HAP-1 (cell line): ENCODE measurements at regions not wholly inside any gene's neighbourhood (a gene's known extent, or its start where the extent isn't known, plus 50 kb on each side); places are given as distances from the start of the nearest gene placed in this dataset.

ENCODE experiments used
- DNase-seq, 2 experiments: peaks; one replicate each; pipeline ENCODE4 v3.0.0-alpha.2; 2016 to 2020; ENCODE audit warnings: low spot score in 2 of 2
- H3K27me3 ChIP-seq: fragments of 250-450 bp; sonication (Bioruptor Pico); 2 replicates; pipeline ENCODE4 v1.5.1; 2020; ENCODE audit warnings: low read depth, mild to moderate bottlenecking, moderate library complexity
- H3K36me3 ChIP-seq: fragments of 250-450 bp; sonication (Bioruptor Pico); replicated peaks from 2 replicates; pipeline ENCODE4 v1.5.1; 2020; ENCODE audit warnings: mild to moderate bottlenecking
- H3K4me1 ChIP-seq: fragments of 250-450 bp; sonication (Bioruptor Pico); 2 replicates; pipeline ENCODE4 v1.5.1; 2020; ENCODE audit warnings: mild to moderate bottlenecking
- H3K4me3 ChIP-seq: fragments of 250-450 bp; sonication (Bioruptor Pico); 2 replicates; pipeline ENCODE4 v1.5.1; 2020; ENCODE audit warnings: mild to moderate bottlenecking, moderate library complexity
- H3K9me3 ChIP-seq: fragments of 250-450 bp; sonication (Bioruptor Pico); 2 replicates; pipeline ENCODE4 v1.5.1; 2020; ENCODE audit warnings: mild to moderate bottlenecking, moderate library complexity
- in situ Hi-C: fragments of 300-500 bp; cut with MboI; formaldehyde crosslinking; loops from 3 replicates; pipeline ENCODE4 v1.14.3; 2020; ENCODE audit warnings: low sequenced_read_pairs, inconsistent platforms, mixed read lengths

GRCh38 chr10:116006508-116006907, 266.5 kb downstream of the GFRA1 start:
- Histone ChIP-seq H3K9me3 (no peaks in the 10 kb centered on the region), H3K36me3 (no peaks in the 10 kb centered on the region), H3K27me3 (no peaks in the 10 kb centered on the region), H3K4me1 (no peaks in the 10 kb centered on the region), H3K4me3 (no peak overlapping the region)
- DNase-seq, result no peak
- in situ Hi-C loops, result no loop called here

GRCh38 chr10:116005301-116005700, 267.7 kb downstream of the GFRA1 start:
- Histone ChIP-seq H3K9me3 (no peaks in the 10 kb centered on the region), H3K4me1 (no peaks in the 10 kb centered on the region), H3K4me3 (no peak overlapping the region), H3K27me3 (no peaks in the 10 kb centered on the region), H3K36me3 (no peaks in the 10 kb centered on the region)
- no peak for DNase-seq
- in situ Hi-C loops, result no loop called here

- in situ Hi-C loops, result no loop called here
- H3K36me3 ChIP-seq, result no peaks in the 10 kb centered on the region
- H3K4me1 ChIP-seq, result no peaks in the 10 kb centered on the region
- no peak overlapping the region for H3K4me3 ChIP-seq
- no peaks in the 10 kb centered on the region for H3K27me3 ChIP-seq
- no peak for DNase-seq
- H3K9me3 ChIP-seq, result no peaks in the 10 kb centered on the region
Measured at GRCh38 chr10:116002735-116003134, 270.3 kb downstream of the GFRA1 start.

GRCh38 chr10:116001976-116002375, 271.0 kb downstream of the GFRA1 start:
- Histone ChIP-seq H3K36me3 (no peaks in the 10 kb centered on the region), H3K27me3 (no peaks in the 10 kb centered on the region), H3K9me3 (no peaks in the 10 kb centered on the region), H3K4me1 (no peaks in the 10 kb centered on the region), H3K4me3 (no peak overlapping the region)
- no peak for DNase-seq
- in situ Hi-C loops, result no loop called here

- in situ Hi-C loops, result no loop called here
- H3K36me3 ChIP-seq, result no peaks in the 10 kb centered on the region
- DNase-seq, result peak in 1 of 2 experiments; percentile 9
- H3K4me3 ChIP-seq, result no peak overlapping the region
- no peaks in the 10 kb centered on the region for H3K9me3 ChIP-seq
- H3K4me1 ChIP-seq, result no peaks in the 10 kb centered on the region
- H3K27me3 ChIP-seq, result no peaks in the 10 kb centered on the region
Measured at GRCh38 chr10:116001262-116001857, 271.6 kb downstream of the GFRA1 start.

- DNase-seq, result no peak
- H3K9me3 ChIP-seq, result no peaks in the 10 kb centered on the region
- in situ Hi-C loops, result no loop called here
- H3K27me3 ChIP-seq, result no peaks in the 10 kb centered on the region
- no peak overlapping the region for H3K4me3 ChIP-seq
- peaks cover 5% of the 10 kb centered on the region for H3K4me1 ChIP-seq
- no peaks in the 10 kb centered on the region for H3K36me3 ChIP-seq
Measured at GRCh38 chr10:116000151-116000842, 272.7 kb downstream of the GFRA1 start.
